Gastrocnemius medialis (tissue), 4 donors: ENCODE measurements at regions not wholly inside any gene's neighbourhood (a gene's known extent, or its start where the extent isn't known, plus 50 kb on each side); places are given as distances from the start of the nearest gene placed in this dataset.

Experiments
- CTCF ChIP-seq, 5 experiments: fragments of 450-650 bp in 3 of 5; fragments of 200-600 bp in 2 of 5; sonication (generic) in 2 of 5; IDR thresholded peaks in 4 of 5; conservative IDR thresholded peaks in 1 of 5; 1 replicate in 4 of 5; 2 replicates in 1 of 5; pipeline ENCODE4 v1.5.1; 2016 to 2019; ENCODE audit warnings: antibody characterized with exemption in 5 of 5, mild to moderate bottlenecking in 3 of 5, moderate library complexity in 3 of 5
- POLR2A ChIP-seq, 2 donors: fragments of 450-650 bp; IDR thresholded peaks; one replicate each; pipeline ENCODE4 v1.6.1; 2017; ENCODE audit warnings: antibody characterized with exemption in 2 of 2, mild to moderate bottlenecking in 2 of 2, moderate library complexity in 2 of 2

GRCh38 chr5:147037515-147038205 lies 159.1 kb upstream of the PPP2R2B start:
- TF ChIP-seq CTCF (IDR thresholded peaks at IDR 0.05 in 4 of 5, conservative IDR thresholded peaks at IDR 0.05 in 1 of 5) (no peak), POLR2A (IDR thresholded peaks at IDR 0.05) (no peak)
